DMS53 treated with DMSO at 0.1 percent for 48 hours (cell line): ENCODE measurements at regions not wholly inside any gene's neighbourhood (a gene's known extent, or its start where the extent isn't known, plus 50 kb on each side); places are given as distances from the start of the nearest gene placed in this dataset.

Experiments
- DNase-seq: peaks from one replicate; lab custom pipeline; 2025; ENCODE audit not compliant: unreplicated experiment; lab: John Stamatoyannopoulos, UW

DNA sequence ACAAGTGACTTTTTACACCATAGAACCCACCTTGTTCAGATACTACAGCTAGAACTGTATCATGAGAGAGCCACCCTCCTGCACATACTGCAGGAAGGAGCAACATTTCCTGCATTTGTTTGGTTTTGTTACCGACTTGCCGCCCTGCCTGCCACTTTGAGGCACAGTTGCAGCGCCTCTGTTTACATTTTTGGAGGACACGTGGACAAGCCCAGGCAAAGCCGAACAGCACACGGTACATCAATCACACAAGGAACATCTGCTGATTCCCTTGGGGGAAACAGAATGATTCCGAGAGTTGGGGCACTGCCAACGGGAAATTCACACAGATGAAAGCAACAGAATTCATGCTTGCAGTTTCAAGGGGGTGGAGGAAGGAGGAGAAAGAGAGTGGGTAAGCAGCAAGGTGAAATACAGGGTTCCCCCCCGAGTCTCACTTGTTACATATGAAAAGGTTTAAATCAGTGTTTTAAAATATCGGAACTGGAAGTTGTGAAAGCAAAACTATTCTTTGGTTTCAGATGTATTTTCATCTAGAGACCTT is 110.7 kb downstream of the BTG1 start:
- DNase-seq, result peak; percentile 98

DNA sequence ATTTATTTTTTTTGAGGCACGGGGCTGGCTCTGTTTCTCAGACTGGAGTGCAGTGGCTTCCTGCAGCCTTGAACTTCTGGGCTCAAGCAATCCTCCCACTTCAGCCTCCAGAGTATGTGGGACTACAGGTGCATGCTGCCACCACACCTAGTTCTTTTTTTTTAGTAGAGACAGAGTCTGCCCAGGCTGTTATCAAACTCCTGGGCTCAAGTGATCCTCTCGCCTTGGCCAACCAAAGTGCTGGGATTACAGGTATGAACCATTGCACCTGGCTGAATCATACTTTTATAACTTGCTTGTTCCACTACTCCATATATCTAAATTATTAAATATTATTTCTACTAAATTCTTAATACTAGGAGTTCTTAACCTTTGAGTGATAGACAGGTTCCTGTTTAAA is 111.6 kb downstream of the BTG1 start:
- no peak for DNase-seq

DNA sequence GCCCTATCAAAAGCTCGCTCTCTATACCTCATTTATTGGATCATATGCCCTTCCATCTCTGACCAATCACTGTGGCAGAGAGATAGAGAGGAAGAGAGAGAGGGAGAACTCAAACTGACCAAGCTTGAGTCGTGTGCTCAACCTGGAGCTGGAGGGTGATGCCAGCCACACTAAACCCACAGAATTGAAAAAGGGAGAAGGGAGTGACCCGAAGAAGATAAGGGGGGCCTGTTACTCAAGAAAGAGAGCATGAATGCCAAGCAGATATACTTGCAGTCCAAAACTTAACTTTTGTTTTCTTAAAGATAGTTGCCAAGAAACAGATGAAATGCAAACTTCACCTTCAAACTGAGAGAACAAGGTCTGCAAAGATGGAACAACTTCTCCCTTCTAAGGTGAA is 112.7 kb downstream of the BTG1 start:
- DNase-seq, result no peak

DNA sequence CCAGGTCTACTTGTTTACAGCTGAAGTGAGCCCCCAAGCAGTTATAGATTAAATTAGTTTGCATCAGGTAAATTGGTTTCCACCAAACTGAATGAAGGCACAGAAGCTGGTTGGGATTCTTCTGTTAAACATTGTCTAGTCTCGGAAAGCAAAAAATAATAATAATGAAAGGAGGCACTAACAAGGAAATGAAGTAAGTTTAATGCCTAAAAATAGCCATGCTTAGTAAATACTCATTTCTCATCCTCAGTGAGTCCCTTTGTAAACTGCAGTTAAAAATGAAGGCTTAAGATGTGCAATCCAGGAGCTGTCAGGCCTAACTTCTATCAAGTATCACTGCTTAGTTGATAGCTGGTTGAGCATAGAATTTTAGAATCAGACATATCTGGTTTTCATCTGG is 113.5 kb downstream of the BTG1 start:
- DNase-seq, result no peak

DNA sequence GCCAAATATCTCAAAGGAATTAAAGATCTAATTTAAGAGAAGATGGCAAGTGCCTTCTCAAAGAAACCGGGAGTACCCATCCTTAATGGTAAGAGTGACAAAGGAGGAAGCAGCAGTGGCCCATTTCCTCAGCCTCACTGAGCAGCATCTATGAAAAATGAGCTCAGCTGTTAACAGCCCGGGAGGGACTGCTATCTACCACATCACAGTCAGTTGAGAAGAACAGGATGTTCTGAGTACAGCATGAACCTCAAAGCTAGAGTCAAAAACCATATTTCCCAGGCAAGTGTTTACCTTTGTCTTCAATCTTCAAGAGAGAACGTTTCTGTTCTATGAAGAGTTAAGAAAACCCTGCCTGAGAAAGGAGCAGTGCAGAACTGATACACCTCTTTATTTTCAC is 115.0 kb downstream of the BTG1 start:
- peak; percentile 40 for DNase-seq

DNA sequence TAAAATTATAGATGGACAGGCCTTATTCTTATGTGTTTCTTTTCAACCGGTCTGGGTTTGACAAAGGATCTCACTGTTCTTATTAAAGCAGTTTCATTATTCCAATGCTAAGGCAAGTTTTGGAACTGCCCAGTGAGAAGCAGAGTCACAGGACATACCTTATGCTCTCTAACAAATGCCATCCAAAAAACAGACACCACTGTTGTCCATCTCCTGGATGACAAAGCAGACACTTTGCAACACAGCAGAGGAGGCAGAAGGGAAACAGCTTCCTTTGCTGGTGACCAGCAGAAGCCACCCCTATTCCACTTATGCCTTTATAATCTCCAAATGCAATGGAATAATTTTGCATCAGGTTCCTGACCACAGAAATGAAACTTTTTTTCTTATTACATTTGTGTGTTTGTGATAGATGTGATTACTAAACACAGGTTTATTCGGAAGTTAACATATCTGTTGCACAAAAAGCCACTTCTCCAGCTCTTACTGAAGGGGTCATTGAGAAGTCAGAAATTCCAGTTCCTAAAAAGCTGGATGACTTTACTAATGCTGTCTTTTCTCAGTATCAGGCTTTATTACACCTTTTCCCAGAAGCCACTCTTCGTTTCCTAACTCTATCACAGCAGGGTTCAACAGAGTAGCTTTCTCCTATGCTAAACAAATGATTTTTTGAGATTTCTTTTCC is 115.6 kb downstream of the BTG1 start:
- DNase-seq, result no peak

DNA sequence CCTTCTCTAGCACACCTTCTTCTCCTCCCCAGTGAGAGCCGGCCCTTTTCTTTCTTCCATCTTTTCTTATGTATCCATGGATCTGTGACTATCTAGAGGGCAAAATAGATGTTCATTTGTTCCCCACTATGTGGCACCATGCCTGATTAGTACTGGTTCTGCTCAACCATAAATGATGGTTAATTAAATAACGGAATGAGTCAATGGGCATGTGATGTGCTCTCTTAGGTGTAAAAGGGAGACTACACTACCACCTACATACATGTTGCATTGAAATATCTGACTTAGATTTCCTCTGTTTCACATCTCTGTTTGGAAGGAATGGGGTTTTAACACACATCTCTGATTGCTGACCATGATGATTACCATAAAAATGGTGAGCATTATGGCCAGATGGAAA is 116.5 kb downstream of the BTG1 start:
- DNase-seq, result no peak

DNA sequence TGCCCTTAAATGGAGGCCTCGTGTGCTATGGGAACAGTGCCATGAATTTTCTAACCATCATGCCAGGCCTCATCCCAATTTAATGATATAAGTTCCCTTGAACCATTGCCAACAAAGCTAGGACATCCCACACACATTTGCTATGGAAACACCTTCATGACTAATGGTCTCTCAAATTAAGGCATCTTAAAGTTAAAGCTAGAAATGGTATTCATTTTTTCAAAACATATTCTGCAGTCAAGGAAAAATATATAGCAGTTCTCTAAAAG is 117.3 kb downstream of the BTG1 start:
- DNase-seq, result no peak

- no peak for DNase-seq
Observed at GRCh38 chr12:92027701-92028440, 117.8 kb downstream of the BTG1 start.

DNA sequence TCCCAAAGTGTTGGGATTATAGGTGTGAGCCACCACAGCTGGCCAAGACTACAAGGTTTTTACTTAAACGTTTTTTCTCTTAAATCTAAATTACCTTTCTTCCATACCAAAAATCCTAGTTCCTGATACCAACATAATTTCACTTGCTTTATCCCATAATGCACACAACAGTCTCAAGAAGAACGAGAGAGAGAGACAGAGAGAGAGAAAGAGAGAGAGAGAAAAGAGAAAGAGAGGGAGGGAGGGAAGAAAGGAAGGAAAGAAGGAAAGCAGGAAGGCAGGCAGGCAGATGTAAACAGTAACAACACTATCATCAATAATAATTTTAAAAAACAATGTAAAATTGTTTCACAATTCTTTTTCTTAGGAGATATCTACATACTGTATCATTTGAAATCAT is 118.4 kb downstream of the BTG1 start:
- no peak for DNase-seq

DNA sequence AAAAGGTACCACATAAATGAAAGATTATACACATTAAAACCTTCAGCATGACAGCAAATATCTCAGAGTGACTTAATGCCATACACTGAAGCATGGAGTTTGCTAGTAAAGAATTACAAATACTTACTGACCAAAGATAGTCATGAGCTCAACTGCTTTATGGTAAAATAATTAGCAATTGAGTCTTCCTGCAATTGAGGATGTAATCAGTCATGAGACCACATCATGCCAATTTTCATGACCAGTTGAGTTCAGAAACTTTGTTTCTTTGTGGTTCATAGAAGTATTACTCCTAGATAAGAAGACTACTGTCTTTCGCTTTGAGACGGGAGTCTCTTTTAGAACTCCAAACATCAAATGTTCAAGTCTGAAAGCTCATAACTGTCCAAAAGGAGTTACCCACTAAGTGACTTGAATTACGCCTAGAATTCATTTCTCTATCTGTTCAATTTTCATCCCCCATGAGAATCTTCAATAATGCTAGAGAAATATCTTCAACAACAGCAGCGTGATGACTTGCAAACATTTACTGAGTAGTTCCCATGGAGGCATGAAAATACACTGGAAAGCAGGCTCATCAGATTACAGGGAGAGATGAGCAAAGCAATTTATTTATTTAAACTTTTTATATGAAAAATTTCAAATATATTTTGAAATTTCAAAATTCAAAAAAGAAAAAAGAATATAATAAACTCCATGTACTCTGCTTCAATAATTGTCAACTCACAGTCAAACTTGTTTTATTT is 120.0 kb downstream of the BTG1 start:
- DNase-seq, result no peak

- DNase-seq, result no peak
Observed at GRCh38 chr12:92022093-92022492, 123.6 kb downstream of the BTG1 start.

- no peak for DNase-seq
Observed at GRCh38 chr12:92021666-92022035, 124.0 kb downstream of the BTG1 start.

DNA sequence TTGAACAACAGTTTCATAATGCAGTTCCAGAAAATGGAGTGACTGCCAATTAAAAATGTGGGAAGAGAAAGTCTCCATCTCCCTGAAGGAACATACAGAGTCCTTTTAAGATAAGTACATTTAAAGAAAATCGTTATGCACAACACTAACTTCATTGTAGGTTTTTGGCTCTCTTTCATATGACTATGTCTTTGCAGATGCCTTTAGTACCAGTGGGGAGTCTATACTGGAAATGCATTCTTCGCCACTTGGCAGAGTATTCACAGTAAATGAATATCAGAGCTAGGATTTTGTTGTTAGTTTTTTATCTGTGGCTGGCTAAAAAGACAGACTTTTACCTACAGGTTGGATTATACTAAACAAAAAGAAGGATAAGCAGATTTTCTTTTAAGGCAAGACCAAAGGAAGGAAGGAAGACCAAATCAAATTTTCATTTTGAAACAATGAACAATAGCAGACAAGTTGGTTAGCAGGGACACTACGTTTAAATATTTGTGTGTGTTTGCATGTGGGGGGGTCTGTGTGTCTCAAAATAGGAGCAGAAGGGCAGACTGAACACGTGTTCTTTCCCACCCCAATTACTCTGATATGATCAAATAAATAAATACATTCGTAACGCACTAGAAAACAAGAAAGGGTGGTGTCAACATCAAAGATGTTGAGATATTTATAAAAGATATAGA is 124.5 kb downstream of the BTG1 start:
- DNase-seq, result no peak

- no peak for DNase-seq
Observed at GRCh38 chr12:92019491-92020277, 126.0 kb downstream of the BTG1 start.

- no peak for DNase-seq
Observed at GRCh38 chr12:92012691-92013090, 133.0 kb downstream of the BTG1 start.

- no peak for DNase-seq
Observed at GRCh38 chr12:92010853-92011701, 134.6 kb downstream of the BTG1 start.

DNA sequence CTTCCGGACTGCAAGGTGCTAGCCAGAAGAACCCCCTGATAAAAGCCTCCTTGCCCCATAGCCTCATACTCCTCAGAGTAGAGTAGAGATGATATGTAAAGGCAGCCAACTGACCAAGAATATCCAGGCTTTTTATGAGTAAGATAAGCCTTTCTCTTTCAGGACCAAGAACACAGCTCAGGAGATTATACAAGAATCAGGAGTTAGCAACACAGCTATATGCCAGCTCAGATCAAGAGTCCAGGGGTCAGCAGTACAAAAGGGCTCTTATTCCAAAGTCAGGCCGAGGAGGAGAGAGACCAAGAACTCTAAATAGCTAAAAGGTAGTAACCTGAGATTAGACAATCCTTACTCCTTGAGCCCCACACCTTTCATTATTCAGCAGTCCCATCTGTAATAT is 135.3 kb downstream of the BTG1 start:
- DNase-seq, result no peak

DNA sequence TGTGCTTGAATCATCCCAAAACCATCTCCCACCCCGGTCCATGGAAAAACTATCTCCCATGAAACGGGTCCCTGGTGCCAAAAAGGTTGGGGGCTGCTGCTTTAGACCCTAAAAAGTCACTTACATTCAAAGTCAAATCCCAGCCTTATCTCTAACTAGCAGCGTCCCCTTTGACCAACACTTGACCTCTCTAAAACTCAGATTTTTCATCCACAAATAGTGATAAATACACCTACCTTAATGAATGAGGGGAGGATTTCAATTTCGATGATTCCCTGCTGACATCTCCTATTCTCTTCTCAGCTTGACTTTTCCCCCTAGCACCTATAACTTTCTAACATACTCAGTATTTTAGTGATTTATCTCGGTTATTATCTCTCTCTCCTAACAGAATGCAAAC is 137.3 kb downstream of the BTG1 start:
- DNase-seq, result no peak

- DNase-seq, result peak; percentile 48
Observed at GRCh38 chr12:92007787-92008186, 137.9 kb downstream of the BTG1 start.
